WTC11 (cell line): ENCODE measurements at regions not wholly inside any gene's neighbourhood (a gene's known extent, or its start where the extent isn't known, plus 50 kb on each side); places are given as distances from the start of the nearest gene placed in this dataset.

Source experiments
- ATAC-seq: fragments of 200-7000 bp; cut with Tn5 transposase; 2 replicates; pipeline ENCODE4 v1.10.0; 2021; ENCODE audit warnings: mild to moderate bottlenecking, moderate library complexity
- CTCF ChIA-PET: fragments of 300-600 bp; sonication (Branson Sonifier 250); formaldehyde crosslinking; loops from one replicate; lab custom pipeline; 2021; ENCODE audit warnings: antibody characterized with exemption; lab: Charles Lee
- POLR2A ChIA-PET: fragments of 350-600 bp; sonication (Branson Sonifier 250); formaldehyde crosslinking; loops from one replicate; lab custom pipeline; 2021; ENCODE audit warnings: antibody characterized with exemption; lab: Charles Lee
- DNase-seq: peaks from one replicate; pipeline ENCODE4 v3.0.0; 2021; ENCODE audit warnings: low spot score
- H3K27ac Mint-ChIP-seq: 2 replicates; pipeline ENCODE4 v1.8.0; 2021; ENCODE audit warnings: mixed read lengths
- H3K27me3 Mint-ChIP-seq: 2 replicates; pipeline ENCODE4 v1.8.0; 2021; ENCODE audit warnings: low read depth, mild to moderate bottlenecking, moderate library complexity, mixed read lengths
- H3K36me3 Mint-ChIP-seq: 2 replicates; pipeline ENCODE4 v1.8.0; 2021; ENCODE audit warnings: mixed read lengths
- H3K4me1 Mint-ChIP-seq: 2 replicates; pipeline ENCODE4 v1.8.0; 2022; ENCODE audit warnings: mixed read lengths
- H3K4me3 Mint-ChIP-seq: 2 replicates; pipeline ENCODE4 v1.8.0; 2021; ENCODE audit warnings: mild to moderate bottlenecking, moderate library complexity, mixed read lengths
- H3K9me3 Mint-ChIP-seq: 2 replicates; pipeline ENCODE4 v1.8.0; 2021; ENCODE audit warnings: mixed read lengths
- ATF1 ChIP-seq: sonication (generic); formaldehyde crosslinking; IDR thresholded peaks from 2 replicates; pipeline ENCODE4 v1.8.1; 2023; ENCODE audit warnings: mild to moderate bottlenecking, moderate library complexity, missing genetic modification reagents
- ERG ChIP-seq: fragments of 250-450 bp; sonication (Bioruptor Pico); IDR thresholded peaks from 2 replicates; pipeline ENCODE4 v1.8.0; 2021; ENCODE audit warnings: mild to moderate bottlenecking
- GRHL2 ChIP-seq: fragments of 250-450 bp; sonication (Bioruptor Pico); IDR thresholded peaks from 2 replicates; pipeline ENCODE4 v1.8.0; 2022; ENCODE audit warnings: mild to moderate bottlenecking, moderate library complexity; ENCODE audit not compliant: insufficient replicate concordance, severe bottlenecking
- GTF2I ChIP-seq: fragments of 250-450 bp; sonication (Bioruptor Pico); conservative IDR thresholded peaks from 2 replicates; pipeline ENCODE4 v1.4.0; 2021; ENCODE audit warnings: mild to moderate bottlenecking
- HMGXB4 ChIP-seq: sonication (generic); formaldehyde crosslinking; IDR thresholded peaks from 2 replicates; pipeline ENCODE4 v1.8.1; 2023; ENCODE audit warnings: mild to moderate bottlenecking, moderate library complexity, missing genetic modification reagents
- JAZF1 ChIP-seq: fragments of 250-450 bp; sonication (Bioruptor Pico); IDR thresholded peaks from 2 replicates; pipeline ENCODE4 v1.9.0; 2021; ENCODE audit warnings: moderate library complexity, mild to moderate bottlenecking, inconsistent platforms
- KAT7 ChIP-seq: sonication (generic); formaldehyde crosslinking; IDR thresholded peaks from 2 replicates; pipeline ENCODE4 v1.8.1; 2023; ENCODE audit warnings: missing genetic modification reagents, mild to moderate bottlenecking, borderline replicate concordance
- MXD4 ChIP-seq: fragments of 250-450 bp; sonication (Bioruptor Pico); IDR thresholded peaks from 2 replicates; pipeline ENCODE4 v1.8.0; 2021; ENCODE audit warnings: mild to moderate bottlenecking, moderate library complexity, borderline replicate concordance
- NFATC4 ChIP-seq: fragments of 250-450 bp; sonication (Bioruptor Pico); IDR thresholded peaks from 2 replicates; pipeline ENCODE4 v1.9.0; 2021; ENCODE audit warnings: mild to moderate bottlenecking
- RORB ChIP-seq: fragments of 250-450 bp; sonication (Bioruptor Pico); IDR thresholded peaks from 2 replicates; pipeline ENCODE4 v1.9.0; 2021; ENCODE audit warnings: mild to moderate bottlenecking
- ZBTB21 ChIP-seq: sonication (generic); formaldehyde crosslinking; IDR thresholded peaks from 2 replicates; pipeline ENCODE4 v1.8.1; 2023; ENCODE audit warnings: mild to moderate bottlenecking, missing genetic modification reagents, borderline replicate concordance
- ZNF219 ChIP-seq: sonication (generic); formaldehyde crosslinking; IDR thresholded peaks from 2 replicates; pipeline ENCODE4 v1.8.0; 2023; ENCODE audit warnings: missing genetic modification reagents, mild to moderate bottlenecking, borderline replicate concordance
- ZNF232 ChIP-seq: sonication (generic); formaldehyde crosslinking; IDR thresholded peaks from 2 replicates; pipeline ENCODE4 v1.8.0; 2022; ENCODE audit warnings: mild to moderate bottlenecking, missing genetic modification reagents
- ZNF263 ChIP-seq: sonication (generic); formaldehyde crosslinking; IDR thresholded peaks from 2 replicates; pipeline ENCODE4 v1.8.1; 2022; ENCODE audit warnings: low read depth, mild to moderate bottlenecking, moderate library complexity, missing genetic modification reagents
- ZNF396 ChIP-seq: fragments of 250-450 bp; sonication (Bioruptor Pico); IDR thresholded peaks from 2 replicates; pipeline ENCODE4 v1.8.0; 2021; ENCODE audit warnings: mild to moderate bottlenecking, moderate library complexity, borderline replicate concordance
- ZNF423 ChIP-seq: fragments of 250-450 bp; sonication (Bioruptor Pico); IDR thresholded peaks from 2 replicates; pipeline ENCODE4 v2.1.2; 2022; ENCODE audit warnings: mild to moderate bottlenecking, moderate library complexity
- TF ChIP-seq, protein P1 (sequence below): sonication (generic); formaldehyde crosslinking; IDR thresholded peaks from 2 replicates; pipeline ENCODE4 v1.8.1; 2022; ENCODE audit warnings: low read depth, mild to moderate bottlenecking, moderate library complexity, missing genetic modification reagents, borderline replicate concordance
- TF ChIP-seq, protein P2 (sequence below): sonication (generic); formaldehyde crosslinking; IDR thresholded peaks from 2 replicates; pipeline ENCODE4 v1.8.0; 2022; ENCODE audit warnings: mild to moderate bottlenecking, missing genetic modification reagents
- TF ChIP-seq, protein P3 (sequence below): sonication (generic); formaldehyde crosslinking; IDR thresholded peaks from 2 replicates; pipeline ENCODE4 v1.8.1; 2023; ENCODE audit warnings: mild to moderate bottlenecking, missing genetic modification reagents, moderate library complexity
- TF ChIP-seq, protein P4 (sequence below): sonication (generic); formaldehyde crosslinking; IDR thresholded peaks from 2 replicates; pipeline ENCODE4 v1.8.1; 2023; ENCODE audit warnings: mild to moderate bottlenecking, missing genetic modification reagents, borderline replicate concordance
- TF ChIP-seq, protein P5 (sequence below): sonication (generic); formaldehyde crosslinking; IDR thresholded peaks from 2 replicates; pipeline ENCODE4 v1.8.0; 2023; ENCODE audit warnings: missing genetic modification reagents

GRCh38 chr2:46821600-46821999 is 94.0 kb downstream of the MCFD2 start:
- Mint-ChIP-seq H3K36me3 (no peaks in the 10 kb centered on the region), H3K27me3 (no peaks in the 10 kb centered on the region), H3K27ac (no peak overlapping the region), H3K4me1 (peaks cover 7% of the 10 kb centered on the region), H3K9me3 (no peaks in the 10 kb centered on the region), H3K4me3 (no peak overlapping the region)
- ChIA-PET CTCF (interaction anchor here (1.3 kb wide), 1 partner anchor 68 kb away, joined by 3 read pairs; no protein-coding TSS in a partner anchor), POLR2A (interaction anchor here (0.6 kb wide), 1 partner anchor 529 kb away, joined by 6 read pairs; no protein-coding TSS in a partner anchor)
- DNase-seq (no peak), ATAC-seq (no peak)
- TF ChIP-seq, protein P1, sequence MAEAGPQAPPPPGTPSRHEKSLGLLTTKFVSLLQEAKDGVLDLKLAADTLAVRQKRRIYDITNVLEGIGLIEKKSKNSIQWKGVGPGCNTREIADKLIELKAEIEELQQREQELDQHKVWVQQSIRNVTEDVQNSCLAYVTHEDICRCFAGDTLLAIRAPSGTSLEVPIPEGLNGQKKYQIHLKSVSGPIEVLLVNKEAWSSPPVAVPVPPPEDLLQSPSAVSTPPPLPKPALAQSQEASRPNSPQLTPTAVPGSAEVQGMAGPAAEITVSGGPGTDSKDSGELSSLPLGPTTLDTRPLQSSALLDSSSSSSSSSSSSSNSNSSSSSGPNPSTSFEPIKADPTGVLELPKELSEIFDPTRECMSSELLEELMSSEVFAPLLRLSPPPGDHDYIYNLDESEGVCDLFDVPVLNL (CRISPR knock-in tag), result no peak

DNA sequence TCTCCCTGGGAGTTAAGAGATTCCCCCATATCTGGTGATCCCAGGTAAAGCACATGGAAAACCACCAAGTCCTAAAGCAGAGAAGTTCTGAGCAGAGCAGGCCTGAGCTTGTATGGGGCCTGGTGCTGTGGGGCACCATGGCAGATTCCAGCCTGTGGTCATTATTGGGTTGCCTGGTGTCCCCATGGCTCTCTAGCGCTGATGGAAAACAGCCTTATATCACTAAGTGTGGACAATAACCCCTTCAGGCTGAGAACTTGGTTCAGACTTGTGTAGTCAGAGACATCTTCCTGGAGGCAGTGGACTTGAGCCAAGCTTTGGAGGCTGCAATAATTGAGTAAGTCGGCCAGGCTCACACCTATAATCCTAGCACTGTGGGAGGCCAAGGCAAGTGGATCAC is 96.8 kb downstream of the MCFD2 start:
- no peak overlapping the region; the same call in 1 of the 2 replicates for H3K27ac Mint-ChIP-seq
- H3K9me3 Mint-ChIP-seq, result no peaks in the 10 kb centered on the region
- no peak for DNase-seq
- H3K27me3 Mint-ChIP-seq, result no peaks in the 10 kb centered on the region
- ATAC-seq, result no peak
- POLR2A ChIA-PET, result no interaction called here
- H3K4me3 Mint-ChIP-seq, result no peak overlapping the region
- CTCF ChIA-PET, result no interaction called here
- TF ChIP-seq ZNF396 (CRISPR knock-in tag) (no peak), ZNF263 (CRISPR knock-in tag) (no peak), KAT7 (CRISPR knock-in tag) (no peak), JAZF1 (CRISPR knock-in tag) (no peak), HMGXB4 (CRISPR knock-in tag) (no peak), ZNF232 (CRISPR knock-in tag) (no peak), ZBTB21 (CRISPR knock-in tag) (no peak), NFATC4 (CRISPR knock-in tag) (no peak)
- TF ChIP-seq, protein P2, sequence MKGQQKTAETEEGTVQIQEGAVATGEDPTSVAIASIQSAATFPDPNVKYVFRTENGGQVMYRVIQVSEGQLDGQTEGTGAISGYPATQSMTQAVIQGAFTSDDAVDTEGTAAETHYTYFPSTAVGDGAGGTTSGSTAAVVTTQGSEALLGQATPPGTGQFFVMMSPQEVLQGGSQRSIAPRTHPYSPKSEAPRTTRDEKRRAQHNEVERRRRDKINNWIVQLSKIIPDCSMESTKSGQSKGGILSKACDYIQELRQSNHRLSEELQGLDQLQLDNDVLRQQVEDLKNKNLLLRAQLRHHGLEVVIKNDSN (CRISPR knock-in tag), result no peak
- TF ChIP-seq, protein P3, sequence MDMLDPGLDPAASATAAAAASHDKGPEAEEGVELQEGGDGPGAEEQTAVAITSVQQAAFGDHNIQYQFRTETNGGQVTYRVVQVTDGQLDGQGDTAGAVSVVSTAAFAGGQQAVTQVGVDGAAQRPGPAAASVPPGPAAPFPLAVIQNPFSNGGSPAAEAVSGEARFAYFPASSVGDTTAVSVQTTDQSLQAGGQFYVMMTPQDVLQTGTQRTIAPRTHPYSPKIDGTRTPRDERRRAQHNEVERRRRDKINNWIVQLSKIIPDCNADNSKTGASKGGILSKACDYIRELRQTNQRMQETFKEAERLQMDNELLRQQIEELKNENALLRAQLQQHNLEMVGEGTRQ, result no peak
- no peaks in the 10 kb centered on the region for H3K36me3 Mint-ChIP-seq
- H3K4me1 Mint-ChIP-seq, result peaks cover 7% of the 10 kb centered on the region

DNA sequence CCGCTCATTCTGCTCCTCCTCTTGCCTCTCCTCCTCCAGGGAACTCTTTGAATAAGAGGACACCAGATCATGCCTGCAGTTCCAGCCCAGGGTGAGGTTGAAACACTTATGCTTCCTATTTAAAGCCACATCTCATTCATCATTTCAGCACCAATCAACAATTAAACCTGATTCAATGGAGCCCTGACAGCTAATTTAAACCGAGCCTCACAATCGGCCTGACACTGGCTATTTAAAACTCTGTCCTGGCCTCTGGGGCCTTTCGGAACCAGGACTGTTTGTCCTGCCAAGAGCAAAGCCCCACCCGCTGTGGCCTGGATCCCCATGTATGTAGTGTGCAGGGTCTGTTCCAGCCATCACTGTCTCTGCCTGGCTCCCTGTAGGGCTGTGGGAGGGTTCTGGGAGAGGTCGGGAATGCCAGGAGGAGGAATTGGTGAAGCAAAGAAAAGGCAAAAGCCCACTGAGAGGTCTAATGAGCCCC is 97.4 kb downstream of the MCFD2 start:
- POLR2A ChIA-PET, result interaction anchor here (0.5 kb wide), 1 partner anchor 13 kb away, joined by 3 read pairs; no protein-coding TSS in a partner anchor
- Mint-ChIP-seq H3K4me1 (peaks cover 7% of the 10 kb centered on the region), H3K36me3 (no peaks in the 10 kb centered on the region), H3K9me3 (no peaks in the 10 kb centered on the region), H3K4me3 (no peak overlapping the region), H3K27me3 (no peaks in the 10 kb centered on the region), H3K27ac (no peak overlapping the region)
- ATAC-seq (no peak), DNase-seq (no peak)
- CTCF ChIA-PET, result no interaction called here
- no peak for TF ChIP-seq GRHL2 (CRISPR knock-in tag)
- TF ChIP-seq ZNF219 (CRISPR knock-in tag), result no peak
- no peak for TF ChIP-seq RORB (CRISPR knock-in tag)
- TF ChIP-seq, protein P4, sequence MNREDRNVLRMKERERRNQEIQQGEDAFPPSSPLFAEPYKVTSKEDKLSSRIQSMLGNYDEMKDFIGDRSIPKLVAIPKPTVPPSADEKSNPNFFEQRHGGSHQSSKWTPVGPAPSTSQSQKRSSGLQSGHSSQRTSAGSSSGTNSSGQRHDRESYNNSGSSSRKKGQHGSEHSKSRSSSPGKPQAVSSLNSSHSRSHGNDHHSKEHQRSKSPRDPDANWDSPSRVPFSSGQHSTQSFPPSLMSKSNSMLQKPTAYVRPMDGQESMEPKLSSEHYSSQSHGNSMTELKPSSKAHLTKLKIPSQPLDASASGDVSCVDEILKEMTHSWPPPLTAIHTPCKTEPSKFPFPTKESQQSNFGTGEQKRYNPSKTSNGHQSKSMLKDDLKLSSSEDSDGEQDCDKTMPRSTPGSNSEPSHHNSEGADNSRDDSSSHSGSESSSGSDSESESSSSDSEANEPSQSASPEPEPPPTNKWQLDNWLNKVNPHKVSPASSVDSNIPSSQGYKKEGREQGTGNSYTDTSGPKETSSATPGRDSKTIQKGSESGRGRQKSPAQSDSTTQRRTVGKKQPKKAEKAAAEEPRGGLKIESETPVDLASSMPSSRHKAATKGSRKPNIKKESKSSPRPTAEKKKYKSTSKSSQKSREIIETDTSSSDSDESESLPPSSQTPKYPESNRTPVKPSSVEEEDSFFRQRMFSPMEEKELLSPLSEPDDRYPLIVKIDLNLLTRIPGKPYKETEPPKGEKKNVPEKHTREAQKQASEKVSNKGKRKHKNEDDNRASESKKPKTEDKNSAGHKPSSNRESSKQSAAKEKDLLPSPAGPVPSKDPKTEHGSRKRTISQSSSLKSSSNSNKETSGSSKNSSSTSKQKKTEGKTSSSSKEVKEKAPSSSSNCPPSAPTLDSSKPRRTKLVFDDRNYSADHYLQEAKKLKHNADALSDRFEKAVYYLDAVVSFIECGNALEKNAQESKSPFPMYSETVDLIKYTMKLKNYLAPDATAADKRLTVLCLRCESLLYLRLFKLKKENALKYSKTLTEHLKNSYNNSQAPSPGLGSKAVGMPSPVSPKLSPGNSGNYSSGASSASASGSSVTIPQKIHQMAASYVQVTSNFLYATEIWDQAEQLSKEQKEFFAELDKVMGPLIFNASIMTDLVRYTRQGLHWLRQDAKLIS, result no peak
- TF ChIP-seq MXD4 (CRISPR knock-in tag), result no peak
- TF ChIP-seq, protein P5, sequence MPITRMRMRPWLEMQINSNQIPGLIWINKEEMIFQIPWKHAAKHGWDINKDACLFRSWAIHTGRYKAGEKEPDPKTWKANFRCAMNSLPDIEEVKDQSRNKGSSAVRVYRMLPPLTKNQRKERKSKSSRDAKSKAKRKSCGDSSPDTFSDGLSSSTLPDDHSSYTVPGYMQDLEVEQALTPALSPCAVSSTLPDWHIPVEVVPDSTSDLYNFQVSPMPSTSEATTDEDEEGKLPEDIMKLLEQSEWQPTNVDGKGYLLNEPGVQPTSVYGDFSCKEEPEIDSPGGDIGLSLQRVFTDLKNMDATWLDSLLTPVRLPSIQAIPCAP (CRISPR knock-in tag), result no peak
- TF ChIP-seq ATF1 (CRISPR knock-in tag), result no peak
- TF ChIP-seq ZNF423 (CRISPR knock-in tag), result no peak
- no peak for TF ChIP-seq GTF2I (CRISPR knock-in tag)
- no peak for TF ChIP-seq ERG (CRISPR knock-in tag)
- TF ChIP-seq, protein P2 (CRISPR knock-in tag), result no peak
